ENCODE measurements at regions not wholly inside any gene's neighbourhood (a gene's known extent, or its start where the extent isn't known, plus 50 kb on each side); places are given as distances from the start of the nearest gene placed in this dataset.
"Not testable (repeated sequence)": the region's sequence is repeated elsewhere in the genome, so short reads cannot be mapped to it uniquely, and the experiment has no call there.

DNA sequence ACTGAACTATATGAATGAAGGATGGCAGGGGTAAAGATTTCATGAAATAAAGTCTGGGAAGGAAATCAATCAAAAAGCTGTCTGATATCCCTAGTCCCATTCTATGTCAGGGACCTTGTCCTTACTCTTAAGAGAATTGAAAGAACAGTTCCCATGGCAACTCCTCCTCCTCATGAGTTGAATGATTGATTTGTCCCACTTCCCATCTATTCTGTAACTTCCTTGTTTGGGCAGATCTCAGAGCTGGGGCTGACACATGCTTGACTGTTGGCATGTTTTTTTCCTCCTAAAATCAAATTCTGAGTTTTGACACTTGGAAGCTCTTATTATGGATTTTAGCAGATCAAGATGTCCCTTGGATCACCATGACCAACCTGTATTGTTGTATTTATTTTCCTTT is 1138.6 kb upstream of the CDH8 start:
- H3K9ac ChIP-seq (ENCODE audit: low read length), result no peak overlapping the region
- no peaks in the 10 kb centered on the region for H3K9me3 ChIP-seq (ENCODE audit: control insufficient read depth, low read length)
- no peaks in the 10 kb centered on the region for H3K27me3 ChIP-seq (ENCODE audit: control insufficient read depth, insufficient read depth, low read length)
- H3K4me1 ChIP-seq (ENCODE audit: control insufficient read depth, insufficient read depth, low read length), result no peaks in the 10 kb centered on the region
- H3K36me3 ChIP-seq (ENCODE audit: control insufficient read depth, insufficient read depth, low read length), result no peaks in the 10 kb centered on the region
- no peak overlapping the region for H3K4me3 ChIP-seq (ENCODE audit: low read length)

- no peaks in the 10 kb centered on the region for H3K27me3 ChIP-seq (ENCODE audit: control insufficient read depth, insufficient read depth, low read length)
- H3K4me1 ChIP-seq (ENCODE audit: control insufficient read depth, insufficient read depth, low read length), result no peaks in the 10 kb centered on the region
- H3K4me3 ChIP-seq (ENCODE audit: low read length), result no peak overlapping the region
- no peaks in the 10 kb centered on the region for H3K36me3 ChIP-seq (ENCODE audit: control insufficient read depth, insufficient read depth, low read length)
- H3K9me3 ChIP-seq (ENCODE audit: control insufficient read depth, low read length), result no peaks in the 10 kb centered on the region
- no peak overlapping the region for H3K9ac ChIP-seq (ENCODE audit: low read length)
Measured at GRCh38 chr16:63171545-63171944, 1135.3 kb upstream of the CDH8 start.

DNA sequence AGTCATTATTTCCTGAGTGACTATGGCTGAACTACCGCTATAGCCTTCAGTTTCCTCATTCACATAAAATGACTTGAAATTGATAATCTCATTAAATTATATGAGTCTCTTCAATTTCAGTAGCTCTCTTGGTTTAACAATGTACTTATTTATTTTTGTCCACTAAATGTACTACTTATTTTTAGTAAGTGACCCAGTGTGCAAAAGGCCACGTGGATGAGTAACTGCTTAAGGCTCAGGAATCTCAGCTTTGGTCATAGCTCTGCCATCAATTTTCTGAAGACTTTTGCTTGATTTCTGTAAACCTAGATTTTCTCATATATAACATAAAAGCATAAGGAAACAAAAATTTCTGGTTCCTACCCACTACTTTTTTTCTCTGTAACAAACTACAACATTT is 1132.9 kb upstream of the CDH8 start:
- Histone ChIP-seq H3K27me3 (ENCODE audit: control insufficient read depth, insufficient read depth, low read length) (no peaks in the 10 kb centered on the region), H3K36me3 (ENCODE audit: control insufficient read depth, insufficient read depth, low read length) (no peaks in the 10 kb centered on the region)

DNA sequence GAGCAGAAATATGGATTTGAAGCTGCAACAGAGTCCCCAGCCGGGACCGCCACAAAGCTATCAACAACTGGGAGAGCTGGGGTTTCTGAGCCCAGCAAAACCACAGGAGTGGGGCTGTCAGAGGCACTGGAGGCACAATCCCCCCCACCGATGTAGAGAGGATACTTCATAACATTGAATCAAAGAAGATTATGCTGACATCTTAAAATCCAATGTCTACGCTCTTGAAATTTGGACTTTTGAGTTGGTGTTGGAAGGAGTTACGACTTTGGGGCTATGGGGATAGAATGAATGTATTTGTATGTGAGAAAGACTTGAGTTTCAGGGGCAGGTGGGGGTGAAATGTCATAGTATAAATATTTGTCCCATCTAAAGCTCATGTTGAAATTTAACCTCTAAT is 1121.6 kb upstream of the CDH8 start:
- H3K27me3 ChIP-seq (ENCODE audit: control insufficient read depth, insufficient read depth, low read length), result no peaks in the 10 kb centered on the region
- no peaks in the 10 kb centered on the region for H3K36me3 ChIP-seq (ENCODE audit: control insufficient read depth, insufficient read depth, low read length)
- H3K4me3 ChIP-seq (ENCODE audit: low read length), result no peak overlapping the region
- no peak overlapping the region for H3K9ac ChIP-seq (ENCODE audit: low read length)
- H3K9me3 ChIP-seq (ENCODE audit: control insufficient read depth, low read length), result no peaks in the 10 kb centered on the region
- no peaks in the 10 kb centered on the region for H3K4me1 ChIP-seq (ENCODE audit: control insufficient read depth, insufficient read depth, low read length)

More for the DNA sequence above, 1132.9 kb upstream of the CDH8 start:
- Histone ChIP-seq H3K4me3 (ENCODE audit: low read length) (no peak overlapping the region), H3K4me1 (ENCODE audit: control insufficient read depth, insufficient read depth, low read length) (no peaks in the 10 kb centered on the region), H3K9me3 (ENCODE audit: control insufficient read depth, low read length) (no peaks in the 10 kb centered on the region), H3K9ac (ENCODE audit: low read length) (no peak overlapping the region)

DNA sequence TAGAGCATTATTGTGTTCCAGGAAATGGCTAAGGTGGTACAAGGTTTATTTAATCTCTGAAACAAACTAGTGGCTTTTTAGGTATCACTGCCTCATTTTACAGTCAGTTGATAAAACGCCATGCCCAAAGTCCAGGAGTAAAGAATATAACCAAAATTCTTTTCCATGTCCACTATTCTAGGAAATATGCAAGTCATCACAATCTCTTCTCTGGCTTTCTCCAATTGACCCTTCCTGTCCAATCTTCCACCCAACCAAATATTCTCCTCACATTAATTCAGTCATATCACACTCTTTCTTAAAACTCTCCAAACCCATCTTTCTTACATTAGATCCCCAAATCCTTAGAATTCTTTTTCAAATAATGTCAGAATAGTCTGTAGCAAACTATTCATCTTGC is 1110.0 kb upstream of the CDH8 start:
- Histone ChIP-seq H3K9ac (ENCODE audit: low read length) (no peak overlapping the region), H3K4me3 (ENCODE audit: low read length) (no peak overlapping the region), H3K36me3 (ENCODE audit: control insufficient read depth, insufficient read depth, low read length) (no peaks in the 10 kb centered on the region), H3K9me3 (ENCODE audit: control insufficient read depth, low read length) (no peaks in the 10 kb centered on the region), H3K4me1 (ENCODE audit: control insufficient read depth, insufficient read depth, low read length) (no peaks in the 10 kb centered on the region), H3K27me3 (ENCODE audit: control insufficient read depth, insufficient read depth, low read length) (no peaks in the 10 kb centered on the region)

DNA sequence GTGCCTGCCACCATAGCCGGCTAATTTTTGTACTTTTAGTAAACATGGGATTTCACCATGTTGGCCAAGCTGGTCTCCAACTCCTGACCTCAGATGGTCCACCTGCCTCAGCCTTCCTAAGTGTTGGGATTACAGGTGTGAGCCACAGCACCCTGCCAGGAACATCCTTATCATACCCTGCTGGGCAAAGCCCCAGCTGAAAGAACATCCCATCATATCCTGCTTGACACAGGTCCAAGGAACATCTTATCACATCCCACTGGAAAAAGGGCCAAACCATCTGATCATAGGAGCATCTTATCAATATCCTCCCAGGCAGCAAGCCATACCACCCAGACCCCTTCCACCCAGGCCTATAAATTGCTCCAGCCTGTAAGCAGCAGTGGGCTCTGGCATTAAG is 1109.2 kb upstream of the CDH8 start:
- Histone ChIP-seq H3K9ac (ENCODE audit: low read length) (no peak overlapping the region), H3K36me3 (ENCODE audit: control insufficient read depth, insufficient read depth, low read length) (no peaks in the 10 kb centered on the region), H3K4me1 (ENCODE audit: control insufficient read depth, insufficient read depth, low read length) (no peaks in the 10 kb centered on the region), H3K4me3 (ENCODE audit: low read length) (no peak overlapping the region), H3K9me3 (ENCODE audit: control insufficient read depth, low read length) (no peaks in the 10 kb centered on the region), H3K27me3 (ENCODE audit: control insufficient read depth, insufficient read depth, low read length) (no peaks in the 10 kb centered on the region)

GRCh38 chr16:63135069-63135468 is 1098.8 kb upstream of the CDH8 start:
- Histone ChIP-seq H3K4me3 (ENCODE audit: low read length) (no peak overlapping the region), H3K9me3 (ENCODE audit: control insufficient read depth, low read length) (no peaks in the 10 kb centered on the region), H3K36me3 (ENCODE audit: control insufficient read depth, insufficient read depth, low read length) (no peaks in the 10 kb centered on the region), H3K4me1 (ENCODE audit: control insufficient read depth, insufficient read depth, low read length) (no peaks in the 10 kb centered on the region), H3K27me3 (ENCODE audit: control insufficient read depth, insufficient read depth, low read length) (no peaks in the 10 kb centered on the region), H3K9ac (ENCODE audit: low read length) (no peak overlapping the region)

- no peaks in the 10 kb centered on the region for H3K36me3 ChIP-seq (ENCODE audit: control insufficient read depth, insufficient read depth, low read length)
- no peaks in the 10 kb centered on the region for H3K9me3 ChIP-seq (ENCODE audit: control insufficient read depth, low read length)
- no peak overlapping the region for H3K4me3 ChIP-seq (ENCODE audit: low read length)
- no peaks in the 10 kb centered on the region for H3K4me1 ChIP-seq (ENCODE audit: control insufficient read depth, insufficient read depth, low read length)
- no peak overlapping the region for H3K9ac ChIP-seq (ENCODE audit: low read length)
- H3K27me3 ChIP-seq (ENCODE audit: control insufficient read depth, insufficient read depth, low read length), result no peaks in the 10 kb centered on the region
Measured at GRCh38 chr16:63131503-63131902, 1095.3 kb upstream of the CDH8 start.

- Histone ChIP-seq H3K9me3 (ENCODE audit: control insufficient read depth, low read length) (no peaks in the 10 kb centered on the region), H3K4me3 (ENCODE audit: low read length) (no peak overlapping the region)
Measured at GRCh38 chr16:63130942-63131341, 1094.7 kb upstream of the CDH8 start.

GRCh38 chr16:63129411-63130125 is 1093.3 kb upstream of the CDH8 start:
- Histone ChIP-seq H3K36me3 (ENCODE audit: control insufficient read depth, insufficient read depth, low read length) (no peaks in the 10 kb centered on the region), H3K9me3 (ENCODE audit: control insufficient read depth, low read length) (no peaks in the 10 kb centered on the region), H3K4me3 (ENCODE audit: low read length) (no peak overlapping the region), H3K9ac (ENCODE audit: low read length) (no peak overlapping the region), H3K4me1 (ENCODE audit: control insufficient read depth, insufficient read depth, low read length) (no peaks in the 10 kb centered on the region), H3K27me3 (ENCODE audit: control insufficient read depth, insufficient read depth, low read length) (no peaks in the 10 kb centered on the region)

More at GRCh38 chr16:63130942-63131341, 1094.7 kb upstream of the CDH8 start:
- Histone ChIP-seq H3K9ac (ENCODE audit: low read length) (no peak overlapping the region), H3K36me3 (ENCODE audit: control insufficient read depth, insufficient read depth, low read length) (no peaks in the 10 kb centered on the region), H3K27me3 (ENCODE audit: control insufficient read depth, insufficient read depth, low read length) (no peaks in the 10 kb centered on the region), H3K4me1 (ENCODE audit: control insufficient read depth, insufficient read depth, low read length) (no peaks in the 10 kb centered on the region)

DNA sequence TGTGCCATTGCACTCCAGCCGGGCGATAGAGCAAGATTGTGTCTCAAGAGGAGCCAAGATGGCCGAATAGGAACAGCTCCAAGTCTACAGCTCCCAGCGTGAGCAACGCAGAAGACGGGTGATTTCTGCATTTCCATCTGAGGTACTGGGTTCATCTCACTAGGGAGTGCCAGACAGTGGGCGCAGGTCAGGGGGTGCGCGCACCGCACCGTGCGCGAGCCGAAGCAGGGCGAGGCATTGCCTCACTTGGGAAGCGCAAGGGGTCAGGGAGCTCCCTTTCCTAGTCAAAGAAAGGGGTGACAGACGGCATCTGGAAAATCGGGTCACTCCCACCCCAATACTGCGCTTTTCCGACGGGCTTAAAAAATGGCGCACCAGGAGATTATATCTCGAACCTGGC is 1083.7 kb upstream of the CDH8 start:
- not testable (repeated sequence) for H3K27me3 ChIP-seq (ENCODE audit: control insufficient read depth, insufficient read depth, low read length); H3K9me3 ChIP-seq (ENCODE audit: control insufficient read depth, low read length); H3K4me1 ChIP-seq (ENCODE audit: control insufficient read depth, insufficient read depth, low read length); H3K4me3 ChIP-seq (ENCODE audit: low read length); H3K36me3 ChIP-seq (ENCODE audit: control insufficient read depth, insufficient read depth, low read length); H3K9ac ChIP-seq (ENCODE audit: low read length)

DNA sequence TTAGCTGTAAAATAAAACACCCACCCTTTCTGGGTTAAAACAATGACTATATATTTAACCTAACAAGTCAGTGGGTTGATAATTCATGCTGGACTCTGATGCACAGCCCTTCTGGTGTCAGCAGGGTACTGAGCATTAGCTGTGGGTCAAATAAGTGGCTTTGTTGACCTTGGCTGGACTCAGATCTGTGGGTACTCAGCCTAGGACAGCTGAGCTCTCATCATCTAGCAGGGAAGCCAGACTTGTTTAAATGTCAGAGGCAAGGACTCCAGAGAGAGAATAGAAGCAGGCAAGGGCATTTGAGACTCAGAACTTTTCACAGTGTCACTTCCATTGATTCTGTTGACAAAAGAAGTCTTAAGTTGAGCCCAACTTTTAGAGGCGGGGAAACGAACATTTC is 1063.8 kb upstream of the CDH8 start:
- Histone ChIP-seq H3K36me3 (ENCODE audit: control insufficient read depth, insufficient read depth, low read length) (no peaks in the 10 kb centered on the region), H3K9me3 (ENCODE audit: control insufficient read depth, low read length) (no peaks in the 10 kb centered on the region), H3K4me1 (ENCODE audit: control insufficient read depth, insufficient read depth, low read length) (no peaks in the 10 kb centered on the region), H3K4me3 (ENCODE audit: low read length) (no peak overlapping the region), H3K27me3 (ENCODE audit: control insufficient read depth, insufficient read depth, low read length) (no peaks in the 10 kb centered on the region), H3K9ac (ENCODE audit: low read length) (no peak overlapping the region)

DNA sequence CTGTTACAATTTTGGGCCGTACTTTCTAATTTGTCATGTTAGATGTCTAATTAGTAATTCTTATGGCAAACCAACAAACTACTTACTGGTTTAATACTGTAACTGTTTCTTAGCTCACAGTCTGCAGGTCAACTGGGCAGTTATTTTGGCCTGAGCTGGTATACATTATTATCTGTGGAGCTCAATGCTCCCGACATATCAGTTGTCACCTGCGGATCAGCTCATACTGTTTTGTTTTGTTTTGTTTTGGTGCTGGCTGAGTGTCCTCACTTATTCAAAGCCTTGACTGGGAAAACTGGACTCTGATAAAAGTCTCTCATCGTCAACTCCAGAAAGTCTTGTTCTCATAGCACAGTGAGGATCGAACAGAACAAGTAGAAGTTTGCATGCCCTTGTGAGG is 1060.6 kb upstream of the CDH8 start:
- H3K27me3 ChIP-seq (ENCODE audit: control insufficient read depth, insufficient read depth, low read length), result no peaks in the 10 kb centered on the region
- no peak overlapping the region for H3K9ac ChIP-seq (ENCODE audit: low read length)
- no peaks in the 10 kb centered on the region for H3K4me1 ChIP-seq (ENCODE audit: control insufficient read depth, insufficient read depth, low read length)
- H3K4me3 ChIP-seq (ENCODE audit: low read length), result no peak overlapping the region
- no peaks in the 10 kb centered on the region for H3K9me3 ChIP-seq (ENCODE audit: control insufficient read depth, low read length)
- no peaks in the 10 kb centered on the region for H3K36me3 ChIP-seq (ENCODE audit: control insufficient read depth, insufficient read depth, low read length)

All from mucosa of stomach (tissue), 1 donor.